Nephron progenitor cell (in vitro differentiated cells): ENCODE measurements at regions not wholly inside any gene's neighbourhood (a gene's known extent, or its start where the extent isn't known, plus 50 kb on each side); places are given as distances from the start of the nearest gene placed in this dataset.

Source experiments
- DNase-seq: peaks from one replicate; pipeline ENCODE4 v3.0.0; 2021
- H3K27ac Mint-ChIP-seq: 2 replicates; pipeline ENCODE4 v1.8.0; 2021; ENCODE audit warnings: mild to moderate bottlenecking, moderate library complexity, mixed read lengths
- H3K27me3 Mint-ChIP-seq: 2 replicates; pipeline ENCODE4 v1.8.0; 2021; ENCODE audit warnings: mild to moderate bottlenecking, low read depth, mixed read lengths; ENCODE audit not compliant: poor library complexity
- H3K36me3 Mint-ChIP-seq: 2 replicates; pipeline ENCODE4 v1.8.0; 2021; ENCODE audit warnings: low read depth, mixed read lengths
- H3K4me1 Mint-ChIP-seq: 2 replicates; pipeline ENCODE4 v1.8.0; 2021; ENCODE audit warnings: mixed read lengths
- H3K4me3 Mint-ChIP-seq: 2 replicates; pipeline ENCODE4 v1.8.0; 2021; ENCODE audit warnings: mild to moderate bottlenecking, moderate library complexity, mixed read lengths
- H3K9me3 Mint-ChIP-seq: 2 replicates; pipeline ENCODE4 v1.8.0; 2021; ENCODE audit warnings: mild to moderate bottlenecking, moderate library complexity, mixed read lengths
- CTCF ChIP-seq: fragments of 200-600 bp; sonication (generic); IDR thresholded peaks from 2 replicates; pipeline ENCODE4 v1.5.0; 2021; ENCODE audit warnings: antibody characterized with exemption

- Mint-ChIP-seq H3K9me3 (no peaks in the 10 kb centered on the region), H3K4me3 (no peak overlapping the region), H3K27me3 (peaks cover 12% of the 10 kb centered on the region), H3K36me3 (no peaks in the 10 kb centered on the region), H3K27ac (no peak overlapping the region), H3K4me1 (peaks cover 36% of the 10 kb centered on the region)
- no peak for DNase-seq
- no peak for TF ChIP-seq CTCF
Observed at GRCh38 chr13:42658019-42658418, 84.1 kb downstream of the TNFSF11 start.

- Mint-ChIP-seq H3K4me3 (no peak overlapping the region), H3K9me3 (peaks cover 3% of the 10 kb centered on the region), H3K36me3 (no peaks in the 10 kb centered on the region), H3K27ac (no peak overlapping the region), H3K4me1 (peaks cover 29% of the 10 kb centered on the region), H3K27me3 (peaks cover 12% of the 10 kb centered on the region)
- no peak for DNase-seq
- no peak for TF ChIP-seq CTCF
Observed at GRCh38 chr13:42660333-42660965, 86.5 kb downstream of the TNFSF11 start.

- DNase-seq: no peak
- Mint-ChIP-seq H3K36me3 (peaks cover 17% of the 10 kb centered on the region), H3K9me3 (peaks cover 22% of the 10 kb centered on the region), H3K4me3 (no peak overlapping the region), H3K4me1 (no peaks in the 10 kb centered on the region), H3K27me3 (peaks cover 5% of the 10 kb centered on the region), H3K27ac (no peak overlapping the region)
- TF ChIP-seq CTCF: no peak
Observed at GRCh38 chr13:42667638-42668037, 93.7 kb downstream of the TNFSF11 start.

- DNase-seq: no peak
- Mint-ChIP-seq H3K9me3 (peaks cover 20% of the 10 kb centered on the region), H3K36me3 (peaks cover 11% of the 10 kb centered on the region), H3K4me1 (no peaks in the 10 kb centered on the region), H3K27me3 (peaks cover 3% of the 10 kb centered on the region), H3K27ac (no peak overlapping the region), H3K4me3 (no peak overlapping the region)
- TF ChIP-seq CTCF: no peak
Observed at GRCh38 chr13:42671502-42671901, 97.5 kb downstream of the TNFSF11 start.

GRCh38 chr13:42673677-42674076 is 99.7 kb downstream of the TNFSF11 start:
- no peaks in the 10 kb centered on the region for H3K36me3 Mint-ChIP-seq
- peaks cover 3% of the 10 kb centered on the region for H3K27me3 Mint-ChIP-seq
- TF ChIP-seq CTCF: no peak
- no peak for DNase-seq
- no peaks in the 10 kb centered on the region for H3K4me1 Mint-ChIP-seq
- H3K9me3 Mint-ChIP-seq: peaks cover 9% of the 10 kb centered on the region
- no peak overlapping the region for H3K27ac Mint-ChIP-seq
- H3K4me3 Mint-ChIP-seq: no peak overlapping the region

GRCh38 chr13:42680748-42681147 is 100.6 kb upstream of the FAM216B start:
- Mint-ChIP-seq H3K4me3 (no peak overlapping the region), H3K27me3 (no peaks in the 10 kb centered on the region), H3K27ac (no peak overlapping the region), H3K36me3 (no peaks in the 10 kb centered on the region), H3K9me3 (no peaks in the 10 kb centered on the region), H3K4me1 (peaks cover 31% of the 10 kb centered on the region)
- no peak for DNase-seq
- no peak for TF ChIP-seq CTCF
